Activated CD8-positive, alpha-beta memory T cell treated with anti-CD3 and anti-CD28 coated beads for 1 hour (primary cell): ENCODE measurements at regions not wholly inside any gene's neighbourhood (a gene's known extent, or its start where the extent isn't known, plus 50 kb on each side); places are given as distances from the start of the nearest gene placed in this dataset.

Experiments
- DNase-seq, 2 donors: peaks; one replicate each; pipeline ENCODE4 v3.0.0-alpha.2; 2020; ENCODE audit warnings: low read depth in 1 of 2; ENCODE audit errors: extremely low read depth in 1 of 2

GRCh38 chr2:120401275-120402066 lies 55.5 kb downstream of the INHBB start:
- DNase-seq = no peak

- no peak for DNase-seq
Observed at GRCh38 chr2:120402067-120402433, 56.1 kb downstream of the INHBB start.

- DNase-seq = no peak
Observed at GRCh38 chr2:120402508-120402907, 56.6 kb downstream of the INHBB start.

- DNase-seq = no peak
Observed at GRCh38 chr2:120403261-120403660, 57.3 kb downstream of the INHBB start.

- no peak for DNase-seq
Observed at GRCh38 chr2:120403676-120404075, 57.7 kb downstream of the INHBB start.

DNA sequence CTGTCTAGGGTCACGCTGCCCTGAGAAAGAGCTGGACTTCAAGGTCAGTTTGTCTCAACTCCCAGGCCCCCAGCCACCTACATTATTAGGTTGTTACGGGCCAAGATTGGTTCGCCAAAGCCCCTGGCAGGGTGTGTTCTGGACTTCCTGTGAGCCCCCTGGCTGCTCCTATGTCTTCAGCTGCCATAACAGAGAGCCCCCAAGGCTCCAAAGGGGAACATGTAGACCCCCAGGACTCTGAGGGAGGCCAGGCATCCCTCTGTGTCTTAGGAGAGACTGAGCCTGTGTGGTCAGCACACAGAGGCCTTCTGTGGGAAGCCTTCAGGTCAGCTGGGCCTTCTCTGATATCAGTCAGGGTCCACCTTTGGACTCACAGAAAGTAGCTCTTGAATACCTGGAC lies 58.3 kb downstream of the INHBB start:
- no peak for DNase-seq

DNA sequence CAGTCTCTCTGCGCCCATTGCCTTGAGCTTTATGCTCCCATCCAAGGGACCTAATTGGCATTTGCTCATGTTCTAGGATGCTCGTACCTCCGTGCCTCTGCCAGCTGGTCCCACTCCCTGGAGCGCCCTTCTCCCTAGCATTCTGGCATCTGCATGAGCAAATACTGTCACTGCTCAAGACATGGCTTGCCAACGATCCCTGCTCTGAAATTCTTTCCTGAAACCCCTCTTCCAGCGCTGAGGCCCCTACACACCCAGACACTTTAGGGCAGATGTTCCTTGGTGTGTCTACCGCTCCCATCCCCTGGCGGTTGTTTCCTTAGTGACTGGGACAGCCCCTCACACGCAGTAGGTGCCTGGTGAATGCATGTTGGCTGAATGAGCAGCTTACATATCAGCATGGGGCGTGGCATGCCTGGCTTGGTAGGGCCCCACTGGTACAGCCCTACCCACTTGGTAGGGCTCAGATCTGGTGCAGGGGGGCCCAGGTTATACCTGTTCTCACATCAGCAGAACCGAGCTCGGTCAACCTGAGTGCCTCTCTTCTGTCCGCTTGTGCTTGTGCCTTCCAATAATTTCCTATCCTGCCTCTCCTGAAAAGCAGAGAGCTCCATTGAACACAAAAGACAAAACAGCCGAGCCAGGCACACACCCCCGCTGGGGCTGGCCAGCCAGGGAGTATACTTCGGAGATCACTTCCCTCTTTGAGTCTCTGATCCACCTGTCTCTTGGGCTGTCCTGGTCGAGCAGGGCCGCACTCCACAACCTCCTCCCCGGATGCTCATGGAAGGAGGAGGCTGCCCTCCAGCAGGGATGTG lies 59.2 kb downstream of the INHBB start:
- no peak for DNase-seq

DNA sequence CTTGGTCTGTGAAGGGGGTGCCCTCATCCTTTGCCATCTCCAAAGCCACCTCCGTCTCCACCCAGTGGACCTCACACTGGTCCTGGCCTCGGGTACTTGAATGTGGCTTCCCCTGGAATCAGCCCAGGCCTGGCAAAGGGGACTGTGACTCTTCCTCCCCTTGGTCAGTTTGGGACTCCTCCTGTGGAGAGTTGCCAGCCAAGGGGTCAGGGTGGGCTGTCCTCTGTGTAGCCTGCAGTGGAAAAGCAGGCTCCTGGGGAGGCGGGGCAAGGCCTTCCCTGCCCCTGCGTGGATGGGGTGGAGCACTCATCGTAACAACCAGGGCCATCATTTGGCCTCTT lies 59.8 kb downstream of the INHBB start:
- no peak for DNase-seq

DNA sequence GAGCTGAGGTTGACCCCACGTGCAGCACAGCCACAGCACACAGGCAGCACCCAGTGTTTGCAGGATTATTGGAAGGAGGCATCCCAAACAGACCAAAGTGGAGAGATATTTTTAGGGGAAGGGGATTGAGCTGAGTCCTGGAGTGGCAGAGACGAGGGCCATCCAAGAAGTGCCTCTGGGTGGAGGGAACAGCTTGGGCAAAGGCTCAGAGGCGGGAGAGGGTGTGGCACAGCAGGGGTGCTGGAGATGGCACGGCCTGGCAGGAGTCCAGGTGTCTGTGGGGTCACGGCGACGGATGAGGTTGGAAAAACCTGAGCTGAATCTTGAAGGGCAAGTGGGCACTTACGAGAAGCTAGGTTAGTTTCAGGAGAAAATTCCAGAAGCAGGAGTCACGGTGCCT lies 60.6 kb downstream of the INHBB start:
- no peak for DNase-seq

GRCh38 chr2:120410487-120410886 lies 64.6 kb downstream of the INHBB start:
- no peak for DNase-seq

DNA sequence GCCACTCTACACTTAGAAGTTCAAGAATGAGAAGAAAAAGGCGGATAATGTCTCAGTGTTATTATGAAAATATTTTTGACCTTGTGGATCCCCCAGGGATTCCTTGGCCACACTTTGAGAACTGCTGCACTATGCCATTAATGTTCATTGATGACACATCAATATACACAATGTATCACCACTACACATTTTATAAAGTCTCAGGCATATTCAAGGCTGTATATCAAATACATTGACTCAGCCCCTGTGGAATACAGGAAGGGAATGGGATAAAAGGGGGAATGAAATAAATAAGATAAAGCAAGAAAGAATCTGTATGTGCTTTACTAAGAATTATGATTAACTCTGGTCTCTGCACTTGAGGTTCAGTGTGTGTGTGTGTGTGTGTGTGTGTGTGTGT lies 69.1 kb downstream of the INHBB start:
- DNase-seq = no peak

DNA sequence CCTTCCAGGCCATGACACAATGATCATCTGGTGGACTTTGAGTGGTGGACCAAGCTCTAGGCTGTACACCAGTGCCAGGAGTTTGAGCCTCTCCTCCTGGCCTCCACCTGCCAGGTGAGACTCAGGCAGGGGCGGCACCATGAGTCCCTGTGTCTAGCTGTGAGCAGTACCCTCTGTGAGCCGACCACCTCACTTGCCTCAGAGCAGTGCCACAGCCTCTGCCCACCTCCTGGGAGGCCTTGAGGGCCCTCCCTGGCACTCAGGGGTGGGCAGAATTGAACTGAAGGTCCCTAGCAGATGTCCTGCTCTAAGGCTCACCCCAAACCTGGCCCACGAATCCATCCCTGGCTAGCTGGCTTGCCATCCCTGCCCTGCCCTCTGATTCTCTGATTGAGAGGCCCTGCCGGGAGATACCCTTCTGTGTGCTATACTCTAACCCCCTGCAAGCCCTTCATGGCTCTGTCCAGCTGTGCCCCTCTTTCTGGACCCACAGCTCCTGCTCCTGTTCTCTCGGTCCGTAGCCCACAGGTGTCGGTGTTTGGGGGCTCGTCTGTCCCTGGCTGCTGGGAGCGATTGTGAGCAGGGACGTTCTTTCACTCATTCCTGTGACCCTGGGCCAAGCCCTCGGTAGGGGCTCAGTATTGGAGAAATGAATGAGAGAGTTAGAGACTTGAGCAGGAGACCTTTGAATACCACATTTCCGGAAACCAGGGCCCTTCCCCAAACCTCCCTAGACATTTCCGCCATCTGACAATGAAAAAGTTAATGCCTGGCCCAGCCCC lies 70.0 kb downstream of the INHBB start:
- DNase-seq = no peak

DNA sequence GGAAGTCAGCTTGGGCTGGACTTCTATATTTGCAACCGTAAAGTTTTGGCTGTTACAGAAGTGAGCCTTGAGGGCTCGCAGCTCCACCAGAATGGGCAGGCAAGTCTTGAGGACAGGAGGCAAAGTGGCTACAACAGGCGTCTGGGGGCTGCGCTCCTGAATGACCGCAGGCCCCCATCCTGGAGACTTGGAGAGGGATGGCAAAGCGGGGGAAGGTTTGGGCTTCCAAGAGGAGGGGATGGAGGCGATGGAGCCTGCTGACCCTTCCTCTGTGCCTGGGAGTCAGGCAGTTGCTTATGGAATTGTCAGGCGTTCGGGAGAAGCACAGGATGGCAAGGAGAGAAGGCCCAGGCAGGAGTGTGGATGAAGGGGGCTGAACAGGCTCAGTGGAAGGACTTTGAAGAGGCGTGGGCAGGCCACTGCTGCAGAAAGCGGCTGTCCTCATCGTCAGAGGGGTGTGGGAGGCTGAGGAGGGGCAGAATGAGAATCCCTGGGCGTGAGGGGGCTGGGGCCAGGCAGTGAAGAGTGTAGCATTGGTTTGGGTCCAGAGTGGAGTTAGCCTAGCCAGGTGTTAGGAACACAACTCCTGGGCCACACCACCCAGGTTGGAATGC lies 72.3 kb downstream of the INHBB start:
- no peak for DNase-seq

GRCh38 chr2:120419073-120419472 lies 73.1 kb downstream of the INHBB start:
- DNase-seq = no peak

GRCh38 chr2:120419955-120420354 lies 74.0 kb downstream of the INHBB start:
- no peak for DNase-seq

GRCh38 chr2:120421126-120421829 lies 75.3 kb downstream of the INHBB start:
- no peak for DNase-seq

DNA sequence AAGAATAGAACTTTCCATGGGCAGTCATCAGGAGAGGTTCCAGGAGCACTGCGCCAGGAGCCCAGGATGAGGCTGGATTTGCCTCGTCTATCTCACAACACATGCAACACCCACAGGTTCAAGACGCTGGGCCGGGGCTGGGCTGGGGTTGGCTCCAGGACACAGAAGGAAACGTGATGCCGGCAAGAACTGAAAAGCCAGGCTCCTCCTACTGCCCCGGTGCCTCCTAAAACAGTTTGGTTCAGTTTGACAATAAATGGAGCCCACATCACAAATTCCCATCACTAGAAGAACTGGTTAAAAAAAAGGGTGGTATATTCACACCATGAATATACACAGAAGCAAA lies 75.9 kb downstream of the INHBB start:
- DNase-seq = no peak

GRCh38 chr2:120422465-120423160 lies 76.7 kb downstream of the INHBB start:
- DNase-seq = no peak

DNA sequence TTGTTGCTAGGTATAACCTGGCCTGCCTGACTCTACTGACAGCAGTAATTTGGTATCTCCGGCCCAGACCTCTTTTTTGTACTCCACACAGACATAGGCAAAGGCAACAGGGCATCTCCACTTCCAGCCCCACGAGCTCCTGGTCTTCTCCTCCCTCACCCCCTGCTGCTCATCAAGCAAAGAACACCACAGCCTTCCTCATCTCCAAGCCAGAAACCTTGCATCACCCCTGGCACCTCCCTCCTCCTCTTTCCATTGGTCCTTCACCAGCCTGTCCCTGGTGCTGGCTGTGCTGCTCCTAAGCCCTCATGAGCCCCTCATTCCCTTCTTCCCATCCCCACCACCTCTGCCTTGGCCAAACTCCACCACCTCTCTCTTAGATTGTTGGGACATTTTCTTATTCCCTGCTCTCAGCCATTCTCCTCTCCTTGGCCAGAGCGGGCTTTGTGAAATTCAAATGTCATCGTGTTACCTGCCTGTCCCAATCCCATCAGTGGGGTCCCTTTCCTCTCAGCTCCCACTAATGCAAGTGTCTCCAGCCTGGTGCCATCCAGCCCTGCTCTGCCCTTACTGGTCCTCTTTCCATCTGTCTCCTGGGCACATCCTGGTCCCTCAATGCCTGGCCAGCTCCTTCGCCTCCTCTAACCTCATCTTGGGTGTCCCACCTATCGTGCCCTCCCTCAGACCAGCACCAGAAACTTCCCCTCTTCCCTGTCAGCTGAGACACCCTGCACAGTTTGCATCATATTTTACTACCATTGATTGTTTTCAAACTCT lies 77.4 kb downstream of the INHBB start:
- DNase-seq = no peak
